ENCODE measurements at regions not wholly inside any gene's neighbourhood (a gene's known extent, or its start where the extent isn't known, plus 50 kb on each side); places are given as distances from the start of the nearest gene placed in this dataset.

- TF ChIP-seq CTCF (IDR thresholded peaks at IDR 0.05; ENCODE audit: insufficient read depth, low read depth, low read length): no peak
- DNase-seq (ENCODE audit: low read depth): no peak
- no peak overlapping the region for H3K4me3 ChIP-seq (ENCODE audit: low read depth, low read length)
Measured at GRCh38 chr3:24944805-24945520, 450.3 kb upstream of the THRB start.

- DNase-seq (ENCODE audit: low read depth): no peak
- H3K4me3 ChIP-seq (ENCODE audit: low read depth, low read length): no peak overlapping the region
- TF ChIP-seq CTCF (IDR thresholded peaks at IDR 0.05; ENCODE audit: insufficient read depth, low read depth, low read length): no peak
Measured at GRCh38 chr3:24945563-24945962, 450.9 kb upstream of the THRB start.

- DNase-seq (ENCODE audit: low read depth): no peak
- no peak overlapping the region for H3K4me3 ChIP-seq (ENCODE audit: low read depth, low read length)
- no peak for TF ChIP-seq CTCF (IDR thresholded peaks at IDR 0.05; ENCODE audit: insufficient read depth, low read depth, low read length)
Measured at GRCh38 chr3:24947103-24947502, 452.5 kb upstream of the THRB start.

GRCh38 chr3:24951180-24951579 lies 456.5 kb upstream of the THRB start:
- H3K4me3 ChIP-seq (ENCODE audit: low read depth, low read length): no peak overlapping the region
- TF ChIP-seq CTCF (IDR thresholded peaks at IDR 0.05; ENCODE audit: insufficient read depth, low read depth, low read length): no peak
- no peak for DNase-seq (ENCODE audit: low read depth)

- no peak overlapping the region for H3K4me3 ChIP-seq (ENCODE audit: low read depth, low read length)
- DNase-seq (ENCODE audit: low read depth): no peak
- TF ChIP-seq CTCF (IDR thresholded peaks at IDR 0.05; ENCODE audit: insufficient read depth, low read depth, low read length): no peak
Measured at GRCh38 chr3:24952388-24952787, 457.7 kb upstream of the THRB start.

GRCh38 chr3:24953060-24953771 lies 458.6 kb upstream of the THRB start:
- no peak overlapping the region for H3K4me3 ChIP-seq (ENCODE audit: low read depth, low read length)
- DNase-seq (ENCODE audit: low read depth): no peak
- TF ChIP-seq CTCF (IDR thresholded peaks at IDR 0.05; ENCODE audit: insufficient read depth, low read depth, low read length): no peak
